IMR-90 (cell line): ENCODE measurements at regions not wholly inside any gene's neighbourhood (a gene's known extent, or its start where the extent isn't known, plus 50 kb on each side); places are given as distances from the start of the nearest gene placed in this dataset.

Source experiments
- ATAC-seq: fragments of 200-7000 bp; cut with Tn5 transposase; 2 replicates; pipeline ENCODE4 v1.9.1; 2020; ENCODE audit warnings: low read depth, mild to moderate bottlenecking, moderate library complexity
- BruUV-seq: library from RNA; stranded (reverse); fragments of 400-500 nt; replicated peaks from 2 replicates; lab custom pipeline; 2021; lab: Mats Ljungman, UMichigan
- CTCF ChIA-PET: fragments of 300-600 bp; formaldehyde crosslinking; extraction: SDS; loops from one replicate; lab custom pipeline; 2021; ENCODE audit warnings: antibody characterized with exemption; lab: Yijun Ruan, JAX
- POLR2A ChIA-PET: fragments of 300-600 bp; sonication (Branson Sonifier 250); formaldehyde crosslinking; loops from one replicate; lab custom pipeline; 2022; ENCODE audit warnings: antibody characterized with exemption; ENCODE audit not compliant: unreplicated experiment; lab: Charles Lee
- DNase-seq: peaks from one replicate; pipeline ENCODE4 v3.0.0; 2013
- H2AFZ ChIP-seq: replicated peaks from 2 replicates; pipeline ENCODE3; 2013; ENCODE audit warnings: low read length, mild to moderate bottlenecking; ENCODE audit not compliant: poor library complexity
- H2AK5ac ChIP-seq: 2 replicates; pipeline ENCODE4 v1.6.1; 2013; ENCODE audit warnings: low read depth, low read length, inconsistent platforms
- H2AK9ac ChIP-seq: replicated peaks from 2 replicates; pipeline ENCODE3; 2013; ENCODE audit warnings: mild to moderate bottlenecking, low read depth, low read length, moderate library complexity; ENCODE audit not compliant: poor library complexity
- H2BK120ac ChIP-seq: 2 replicates; pipeline ENCODE4 v1.6.1; 2013; ENCODE audit warnings: low read depth, low read length, inconsistent platforms
- H2BK15ac ChIP-seq: 3 replicates; pipeline ENCODE4 v1.6.1; 2013; ENCODE audit warnings: low read depth, low read length, inconsistent platforms
- H2BK20ac ChIP-seq: 2 replicates; pipeline ENCODE4 v1.6.1; 2013; ENCODE audit warnings: low read depth, mild to moderate bottlenecking, inconsistent platforms, low read length, moderate library complexity
- H2BK5ac ChIP-seq: 2 replicates; pipeline ENCODE4 v1.6.1; 2013; ENCODE audit warnings: mild to moderate bottlenecking, low read depth, low read length, inconsistent platforms; ENCODE audit not compliant: poor library complexity, severe bottlenecking
- H3K14ac ChIP-seq: replicated peaks from 2 replicates; pipeline ENCODE4 v1.6.1; 2013; ENCODE audit warnings: low read depth, low read length, inconsistent platforms
- H3K18ac ChIP-seq: 2 replicates; pipeline ENCODE4 v1.6.1; 2013; ENCODE audit warnings: low read depth, low read length, control low read depth
- H3K23ac ChIP-seq: 2 replicates; pipeline ENCODE4 v1.6.1; 2013; ENCODE audit warnings: low read depth, low read length, inconsistent platforms
- H3K27ac ChIP-seq: 2 replicates; pipeline ENCODE4 v1.5.1; 2013; ENCODE audit warnings: mild to moderate bottlenecking, control low read depth, low read length; ENCODE audit not compliant: insufficient read depth
- H3K27me3 ChIP-seq: 2 replicates; pipeline ENCODE4 v1.6.1; 2013; ENCODE audit warnings: low read length; ENCODE audit not compliant: control insufficient read depth, insufficient read depth
- H3K36me3 ChIP-seq: 2 replicates; pipeline ENCODE4 v1.6.1; 2013; ENCODE audit warnings: low read length, mixed read lengths; ENCODE audit not compliant: control insufficient read depth, insufficient read depth
- H3K4ac ChIP-seq: 2 replicates; pipeline ENCODE4 v1.6.1; 2013; ENCODE audit warnings: low read depth, low read length, inconsistent platforms
- H3K4me1 ChIP-seq: 2 replicates; pipeline ENCODE4 v1.6.1; 2013; ENCODE audit warnings: low read length, mixed read lengths; ENCODE audit not compliant: control insufficient read depth, insufficient read depth
- H3K4me2 ChIP-seq: 2 replicates; pipeline ENCODE4 v1.6.1; 2013; ENCODE audit warnings: low read depth, mild to moderate bottlenecking, control low read depth, low read length, moderate library complexity
- H3K4me3 ChIP-seq: 2 replicates; pipeline ENCODE4 v1.5.1; 2013; ENCODE audit warnings: low read depth, mild to moderate bottlenecking, control low read depth, low read length, moderate library complexity; ENCODE audit not compliant: insufficient read depth
- H3K56ac ChIP-seq: 2 replicates; pipeline ENCODE4 v1.6.1; 2013; ENCODE audit warnings: low read length, inconsistent platforms; ENCODE audit not compliant: insufficient read depth; ENCODE audit errors: extremely low read depth
- H3K79me1 ChIP-seq, 2 experiments: 2 replicates each; pipeline ENCODE4 v1.6.1; 2013; ENCODE audit warnings: low read length in 2 of 2, inconsistent platforms in 1 of 2, low read depth in 1 of 2
- H3K9ac ChIP-seq: 2 replicates; pipeline ENCODE4 v1.6.1; 2013; ENCODE audit warnings: low read depth, low read length, control low read depth
- H3K9me1 ChIP-seq: 2 replicates; pipeline ENCODE4 v1.6.1; 2013; ENCODE audit warnings: low read length, inconsistent platforms; ENCODE audit not compliant: insufficient read depth
- H3K9me3 ChIP-seq: 2 replicates; pipeline ENCODE4 v1.6.1; 2013; ENCODE audit warnings: low read length; ENCODE audit not compliant: control insufficient read depth, insufficient read depth
- H4K20me1 ChIP-seq: 2 replicates; pipeline ENCODE4 v1.6.1; 2013; ENCODE audit warnings: low read length, inconsistent platforms; ENCODE audit not compliant: insufficient read depth
- H4K5ac ChIP-seq: 2 replicates; pipeline ENCODE4 v1.6.1; 2013; ENCODE audit warnings: mild to moderate bottlenecking, low read depth, low read length, control low read depth
- H4K8ac ChIP-seq, 2 experiments: 2 replicates each; pipeline ENCODE4 v1.6.1; 2013; ENCODE audit warnings: low read depth in 2 of 2, low read length in 2 of 2, control low read depth in 1 of 2, inconsistent platforms in 1 of 2
- H4K91ac ChIP-seq: 2 replicates; pipeline ENCODE4 v1.6.1; 2013; ENCODE audit warnings: low read depth, low read length, inconsistent platforms; ENCODE audit not compliant: insufficient read depth
- BHLHE40 ChIP-seq: fragments of 150-350 bp; IDR thresholded peaks from 2 replicates; pipeline ENCODE4 v1.6.1; 2016; ENCODE audit warnings: mild to moderate bottlenecking, low read depth, low read length
- CEBPB ChIP-seq: IDR thresholded peaks from 2 replicates; pipeline ENCODE4 v1.6.1; 2012; ENCODE audit warnings: low read depth, low read length, improper control_type of control experiment
- NFE2L2 ChIP-seq: fragments of 150-350 bp; IDR thresholded peaks from 2 replicates; pipeline ENCODE4 v1.6.1; 2016; ENCODE audit warnings: low read depth, mild to moderate bottlenecking, low read length
- SMC3 ChIP-seq: fragments of 150-350 bp; IDR thresholded peaks from 2 replicates; pipeline ENCODE4 v1.6.1; 2016; ENCODE audit warnings: low read depth, mild to moderate bottlenecking, antibody characterized with exemption, low read length, moderate library complexity
- WGBS, 2 experiments: methylation state at CpG; one replicate each; pipeline versions ENCODE4 v1.1.5 to v1.1.7; 2013; ENCODE audit warnings: missing lambda C conversion rate in 2 of 2; ENCODE audit not compliant: insufficient read length in 1 of 2; ENCODE audit errors: extremely low coverage in 2 of 2; 5-methylcytosine and 5-hydroxymethylcytosine counted together
- dilution Hi-C: fragments of 300-500 bp; cut with HindIII; formaldehyde crosslinking; loops from one replicate; pipeline ENCODE4 v1.14.3; 2018; ENCODE audit warnings: low sequenced_read_pairs; ENCODE audit not compliant: unreplicated experiment
- in situ Hi-C: fragments of 300-500 bp; cut with MboI; formaldehyde crosslinking; loops from 3 replicates; pipeline ENCODE4 v1.14.3; 2019; ENCODE audit warnings: low sequenced_read_pairs, inconsistent platforms, mixed read lengths
- intact Hi-C: fragments of 100-400 bp; cut with micrococcal nuclease; formaldehyde crosslinking; loops from 2 replicates; pipeline ENCODE4 v1.10.0; 2022
- TF ChIP-seq, protein P1 (sequence below): conservative IDR thresholded peaks from 2 replicates; pipeline ENCODE4 v1.5.1; 2012; ENCODE audit warnings: mild to moderate bottlenecking, low read depth, low read length, improper control_type of control experiment

- Histone ChIP-seq H4K20me1 (no peaks in the 10 kb centered on the region), H3K4ac (no peak overlapping the region), H3K4me3 (no peak overlapping the region), H3K79me1 (no peaks in the 10 kb centered on the region), H4K91ac (no peak overlapping the region), H3K18ac (no peak overlapping the region), H2BK20ac (no peak overlapping the region), H3K9ac (no peak overlapping the region), H4K8ac (no peak overlapping the region), H2BK5ac (no peak overlapping the region), H2BK120ac (no peak overlapping the region), H2BK15ac (no peak overlapping the region), H3K14ac (no peak overlapping the region), H2AFZ (no peak overlapping the region), H3K23ac (no peak overlapping the region), H3K27ac (no peak overlapping the region), H3K4me2 (no peak overlapping the region), H3K56ac (no peak overlapping the region), H3K9me1 (no peaks in the 10 kb centered on the region), H3K9me3 (peaks cover 5% of the 10 kb centered on the region; the same call in 1 of the 2 replicates), H3K4me1 (no peaks in the 10 kb centered on the region), H3K36me3 (no peaks in the 10 kb centered on the region), H4K5ac (no peak overlapping the region), H2AK9ac (no peak overlapping the region), H2AK5ac (no peak overlapping the region), H3K27me3 (no peaks in the 10 kb centered on the region)
- ChIA-PET POLR2A (no interaction called here), CTCF (no interaction called here)
- intact Hi-C loops (no loop called here), dilution Hi-C loops (no loop called here), in situ Hi-C loops (no loop called here)
- no TSS peak for BruUV-seq
- ATAC-seq (no peak), DNase-seq (no peak)
- TF ChIP-seq NFE2L2 (no peak), SMC3 (no peak), BHLHE40 (no peak), CEBPB (no peak)
- TF ChIP-seq, protein P1, sequence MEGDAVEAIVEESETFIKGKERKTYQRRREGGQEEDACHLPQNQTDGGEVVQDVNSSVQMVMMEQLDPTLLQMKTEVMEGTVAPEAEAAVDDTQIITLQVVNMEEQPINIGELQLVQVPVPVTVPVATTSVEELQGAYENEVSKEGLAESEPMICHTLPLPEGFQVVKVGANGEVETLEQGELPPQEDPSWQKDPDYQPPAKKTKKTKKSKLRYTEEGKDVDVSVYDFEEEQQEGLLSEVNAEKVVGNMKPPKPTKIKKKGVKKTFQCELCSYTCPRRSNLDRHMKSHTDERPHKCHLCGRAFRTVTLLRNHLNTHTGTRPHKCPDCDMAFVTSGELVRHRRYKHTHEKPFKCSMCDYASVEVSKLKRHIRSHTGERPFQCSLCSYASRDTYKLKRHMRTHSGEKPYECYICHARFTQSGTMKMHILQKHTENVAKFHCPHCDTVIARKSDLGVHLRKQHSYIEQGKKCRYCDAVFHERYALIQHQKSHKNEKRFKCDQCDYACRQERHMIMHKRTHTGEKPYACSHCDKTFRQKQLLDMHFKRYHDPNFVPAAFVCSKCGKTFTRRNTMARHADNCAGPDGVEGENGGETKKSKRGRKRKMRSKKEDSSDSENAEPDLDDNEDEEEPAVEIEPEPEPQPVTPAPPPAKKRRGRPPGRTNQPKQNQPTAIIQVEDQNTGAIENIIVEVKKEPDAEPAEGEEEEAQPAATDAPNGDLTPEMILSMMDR = no peak
- WGBS, 2 experiments = no CpG with 5 or more reads among the region's 1 CpG
These were observed 715.4 kb downstream of the CDH8 start for GRCh38 chr16:61320791-61321190.
